HG03095 (cell line): ENCODE measurements at regions not wholly inside any gene's neighbourhood (a gene's known extent, or its start where the extent isn't known, plus 50 kb on each side); places are given as distances from the start of the nearest gene placed in this dataset.
"Not testable (repeated sequence)": the region's sequence is repeated elsewhere in the genome, so short reads cannot be mapped to it uniquely, and the experiment has no call there.

Experiments
- ATAC-seq: cut with Tn5 transposase; IDR thresholded peaks from one replicate; pipeline ENCODE4 v1.9.1; 2021; ENCODE audit warnings: moderate library complexity; ENCODE audit not compliant: unreplicated experiment

DNA sequence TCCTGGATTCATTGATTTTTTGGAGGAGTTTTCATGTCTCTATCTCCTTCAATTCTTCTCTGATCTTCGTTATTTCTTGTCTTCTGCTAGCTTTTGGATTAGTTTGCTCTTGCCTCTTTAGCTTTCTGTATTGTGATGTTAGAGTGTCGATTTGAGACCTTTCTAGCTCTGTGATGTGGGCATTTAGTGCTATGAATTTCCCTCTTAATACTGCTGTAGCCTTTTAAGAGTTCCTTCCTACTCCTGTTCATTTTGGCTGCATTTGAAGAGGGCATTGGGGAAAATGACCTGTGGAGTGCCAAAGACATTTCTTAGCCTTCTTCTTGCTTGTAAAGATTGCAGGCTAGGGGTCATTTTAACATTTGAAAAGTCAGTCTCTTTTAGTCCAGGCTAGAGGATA, 463.8 kb upstream of the GCFC2 start:
- no peak for ATAC-seq

DNA sequence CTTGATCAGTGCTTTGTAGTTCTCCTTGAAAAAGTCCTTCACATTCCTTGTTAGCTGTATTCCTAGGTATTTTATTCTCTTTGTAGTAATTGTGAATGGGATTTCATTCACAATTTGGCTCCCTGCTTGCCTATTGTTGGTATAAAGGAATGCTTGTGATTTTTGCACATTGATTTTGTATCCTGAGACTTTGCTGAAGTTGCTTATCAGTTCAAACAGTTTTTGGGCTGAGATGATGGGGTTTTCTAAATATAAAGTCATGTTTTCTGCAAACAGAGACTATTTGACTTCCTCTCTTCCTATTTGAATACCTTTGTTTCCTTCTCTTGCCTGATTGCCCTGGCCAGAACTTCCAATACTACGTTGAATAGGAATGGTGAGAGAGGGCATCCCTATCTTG, 462.5 kb upstream of the GCFC2 start:
- ATAC-seq, result not testable (repeated sequence)

- not testable (repeated sequence) for ATAC-seq
These were observed 461.5 kb upstream of the GCFC2 start for GRCh38 chr2:76172154-76172595.

GRCh38 chr2:76170856-76171255, 460.1 kb upstream of the GCFC2 start:
- ATAC-seq, result no peak

- ATAC-seq, result no peak
These were observed 459.3 kb upstream of the GCFC2 start for GRCh38 chr2:76170009-76170384.

DNA sequence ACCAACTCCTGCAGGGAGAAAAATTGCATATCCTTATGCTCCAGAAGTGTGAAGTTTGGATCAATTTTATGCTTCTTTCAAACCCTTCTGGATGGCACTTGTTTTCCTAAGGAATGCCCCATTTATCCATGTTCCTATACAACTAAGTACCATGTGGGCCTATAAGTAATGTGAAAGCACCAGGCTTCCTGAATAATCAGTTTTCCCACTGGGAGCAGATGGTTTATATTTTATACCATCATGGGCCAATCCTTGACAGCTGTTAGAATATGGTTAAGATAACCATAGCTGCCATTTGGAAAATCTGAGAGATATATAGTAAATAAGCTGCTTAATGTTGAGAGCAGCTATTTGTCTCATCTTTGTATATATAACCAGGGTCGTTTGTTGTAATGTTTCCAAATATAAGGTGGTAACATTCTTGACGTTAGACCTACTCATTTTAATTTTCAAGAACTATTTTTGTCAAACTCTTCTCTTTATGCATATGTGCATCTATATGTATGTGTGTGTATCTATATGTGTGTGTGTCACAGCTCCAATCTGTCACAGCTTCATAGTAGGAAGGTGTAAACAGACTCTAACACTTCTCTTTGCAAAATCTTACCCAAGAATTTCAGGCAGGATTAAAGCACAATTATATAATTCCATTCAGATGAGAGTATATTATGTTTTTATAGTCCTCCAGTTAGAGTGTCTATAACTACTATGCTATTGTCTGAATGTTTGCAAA, 458.7 kb upstream of the GCFC2 start:
- ATAC-seq, result no peak

GRCh38 chr2:76163860-76164259, 453.1 kb upstream of the GCFC2 start:
- no peak for ATAC-seq

- ATAC-seq, result no peak
These were observed 450.0 kb upstream of the GCFC2 start for GRCh38 chr2:76160670-76161069.

DNA sequence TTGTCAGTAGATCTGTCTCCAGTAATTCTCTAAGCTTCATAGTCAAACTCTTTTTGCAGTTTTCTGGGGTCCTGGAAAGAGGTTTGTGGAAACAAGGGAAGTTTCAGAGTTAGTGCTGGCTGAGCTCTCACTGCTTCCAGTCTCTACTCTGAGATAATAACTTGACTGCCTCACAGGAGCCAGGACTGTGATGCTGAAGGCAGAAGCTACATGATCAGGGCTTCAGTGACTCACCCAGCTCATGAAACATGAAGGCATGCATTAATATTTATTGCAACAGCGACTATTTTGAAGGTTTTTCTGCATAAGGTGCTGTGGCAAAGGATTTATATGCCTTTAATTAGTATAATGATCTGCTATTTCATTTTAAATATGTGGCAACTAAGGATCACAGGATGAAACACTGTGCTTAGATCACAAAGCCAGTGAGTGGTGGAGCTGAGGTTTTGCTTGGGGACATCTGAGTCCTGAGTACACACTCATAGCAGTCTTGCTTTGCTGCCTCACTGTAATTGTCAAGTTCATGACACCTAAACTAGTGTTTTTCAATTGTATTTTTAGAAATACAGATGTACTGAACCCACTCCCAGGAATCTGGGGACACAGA, 448.4 kb upstream of the GCFC2 start:
- no peak for ATAC-seq

GRCh38 chr2:76157531-76157930, 446.8 kb upstream of the GCFC2 start:
- no peak for ATAC-seq

DNA sequence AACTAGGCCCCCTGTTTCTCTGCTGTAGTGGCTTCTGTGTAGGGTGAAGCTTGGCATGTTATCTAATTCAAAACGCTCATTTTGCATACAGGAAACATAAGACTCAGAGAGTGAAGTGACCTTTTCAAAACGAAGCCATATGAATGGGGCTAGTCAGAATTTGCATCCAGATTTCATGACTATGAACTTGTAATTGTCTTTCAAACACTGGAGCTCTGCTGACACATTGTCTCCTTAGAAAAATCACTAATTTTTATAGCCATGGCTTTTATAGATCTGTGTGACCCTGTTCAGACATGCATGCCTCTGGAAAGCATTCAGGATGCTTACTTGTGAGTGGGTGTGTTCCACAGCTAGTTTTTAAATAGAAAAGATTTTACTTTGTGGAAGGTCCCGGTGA, 444.3 kb upstream of the GCFC2 start:
- ATAC-seq, result no peak

GRCh38 chr2:76149846-76150245, 439.1 kb upstream of the GCFC2 start:
- no peak for ATAC-seq

DNA sequence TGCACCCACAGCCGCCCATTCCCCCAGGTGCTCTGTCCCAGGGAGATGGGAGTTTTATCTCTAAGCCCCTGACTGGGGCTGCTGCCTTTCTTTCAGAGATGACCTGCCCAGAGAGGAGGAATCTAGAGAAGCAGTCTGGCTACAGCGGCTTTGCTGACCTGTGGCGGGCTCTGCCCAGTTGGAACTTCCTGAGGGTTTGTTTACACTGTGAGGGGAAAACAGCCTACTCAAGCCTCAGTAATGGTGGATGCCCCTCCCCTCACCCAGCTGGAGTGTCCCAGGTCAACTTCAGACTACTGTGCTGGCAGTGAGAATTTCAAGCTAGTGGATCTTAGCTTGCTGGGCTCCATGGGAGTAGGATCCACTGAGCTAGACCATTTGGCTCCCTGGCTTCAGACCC, 428.6 kb upstream of the GCFC2 start:
- not testable (repeated sequence) for ATAC-seq

DNA sequence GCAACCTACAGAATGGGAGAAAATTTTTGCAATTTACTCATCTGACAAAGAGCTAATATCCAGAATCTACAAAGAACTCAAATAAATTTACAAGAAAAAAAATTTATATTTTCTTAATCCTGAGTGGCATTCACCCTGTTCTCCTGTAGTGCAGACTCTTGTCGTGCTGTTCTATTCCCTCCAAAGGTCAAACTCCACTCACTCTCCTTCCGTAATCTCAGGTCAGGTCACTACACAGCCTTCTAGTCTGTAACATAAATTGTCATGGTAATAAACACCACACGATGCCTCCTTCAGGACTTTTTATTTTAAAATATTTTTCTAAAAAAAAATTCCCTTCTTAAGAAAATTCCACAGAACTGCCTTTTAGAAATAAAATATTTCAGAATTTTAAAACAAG, 417.9 kb upstream of the GCFC2 start:
- ATAC-seq, result no peak

GRCh38 chr2:76120176-76120575, 409.5 kb upstream of the GCFC2 start:
- no peak for ATAC-seq

GRCh38 chr2:76089683-76090082, 379.0 kb upstream of the GCFC2 start:
- ATAC-seq, result no peak

DNA sequence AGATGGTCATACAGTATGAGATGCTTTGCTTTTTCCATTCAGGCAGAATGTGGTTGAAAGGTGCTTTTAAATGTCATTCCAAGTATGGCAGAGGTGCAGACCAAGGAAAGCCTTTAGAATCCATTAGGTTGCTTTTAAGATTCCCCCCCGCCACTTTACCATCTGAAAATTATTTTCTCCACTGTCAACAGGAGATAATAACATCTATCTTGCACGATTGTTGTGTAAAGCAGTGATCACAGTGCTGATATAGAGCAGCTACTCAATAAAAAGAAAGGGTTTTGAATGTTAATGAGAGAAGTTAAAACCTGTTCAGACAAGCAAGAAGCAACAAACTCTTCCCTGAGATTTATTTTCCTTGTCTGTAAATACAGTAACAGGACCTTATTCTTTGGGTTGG, 372.5 kb upstream of the GCFC2 start:
- ATAC-seq, result no peak

- ATAC-seq, result no peak
These were observed 371.8 kb upstream of the GCFC2 start for GRCh38 chr2:76082509-76082908.

- no peak for ATAC-seq
These were observed 369.4 kb upstream of the GCFC2 start for GRCh38 chr2:76080154-76080553.

DNA sequence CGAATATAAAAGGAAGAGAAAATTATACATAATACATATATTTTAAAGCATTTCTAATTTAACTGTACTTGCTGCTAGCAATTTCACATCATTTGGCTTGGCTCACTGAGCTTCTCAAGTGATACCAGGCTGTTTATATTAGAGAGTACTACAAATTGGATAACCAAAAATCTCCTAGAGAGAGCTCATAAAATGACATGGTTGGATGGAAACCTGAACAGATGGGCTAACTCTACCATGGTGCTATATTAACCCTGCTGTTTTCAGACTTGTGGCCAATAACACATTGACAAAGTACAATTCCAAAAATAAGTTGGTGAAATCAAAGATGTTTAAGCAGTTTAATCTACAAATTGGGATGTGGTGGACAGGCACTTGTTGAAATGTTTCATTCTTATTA, 364.4 kb upstream of the GCFC2 start:
- ATAC-seq, result no peak

DNA sequence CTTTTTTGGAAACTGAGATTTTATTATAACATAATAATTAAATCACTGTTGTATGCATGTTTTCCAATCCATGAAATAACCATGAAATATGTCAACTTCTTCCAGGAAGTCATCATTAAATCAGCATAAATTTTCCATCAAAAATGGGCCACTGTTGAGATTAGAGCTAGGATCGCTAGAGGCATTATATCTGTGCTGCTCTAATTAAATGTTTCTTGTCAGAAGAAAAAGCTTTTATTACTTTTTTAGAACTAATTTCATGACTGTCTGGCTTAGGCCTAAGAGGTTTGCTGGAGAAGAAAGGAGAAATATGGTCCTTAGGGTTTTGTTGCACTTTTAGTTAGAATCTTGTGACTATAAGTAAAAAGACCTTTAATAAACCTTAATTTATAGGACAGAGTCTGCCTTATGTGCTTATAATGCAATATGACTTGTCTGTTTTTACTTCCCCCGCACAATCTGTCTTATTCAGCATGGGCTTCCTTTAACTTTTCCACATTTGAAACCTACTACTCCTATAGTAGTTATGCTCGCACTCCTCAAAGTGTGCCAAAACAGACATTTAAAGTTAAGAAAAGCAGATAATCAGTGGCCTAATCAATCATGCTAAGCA, 363.4 kb upstream of the GCFC2 start:
- ATAC-seq, result no peak

DNA sequence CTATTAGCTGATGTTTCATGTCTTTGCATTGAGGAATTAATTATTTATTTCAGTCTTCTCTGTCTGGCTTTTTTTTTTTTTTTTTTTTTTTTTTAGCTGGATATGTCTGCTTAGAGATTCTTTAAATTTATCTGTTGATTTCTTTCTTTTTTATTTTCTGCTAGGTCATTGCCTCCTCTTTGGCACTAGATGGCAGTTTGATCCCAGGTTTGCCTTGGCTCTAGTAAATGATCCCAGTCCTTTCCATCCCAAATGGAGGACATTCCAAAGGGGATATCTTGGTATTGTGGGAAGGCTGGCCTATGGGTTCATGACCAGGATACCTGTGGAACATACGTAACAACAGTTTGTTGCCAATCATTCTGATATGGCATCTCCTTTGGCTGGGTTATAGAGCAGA, 339.5 kb upstream of the GCFC2 start:
- no peak for ATAC-seq
